Thyroid gland (tissue), 4 donors: ENCODE measurements at regions not wholly inside any gene's neighbourhood (a gene's known extent, or its start where the extent isn't known, plus 50 kb on each side); places are given as distances from the start of the nearest gene placed in this dataset.

Source experiments
- POLR2A ChIP-seq, 2 donors: fragments of 450-650 bp; IDR thresholded peaks; one replicate each; pipeline ENCODE4 v1.6.1; 2017; ENCODE audit warnings: antibody characterized with exemption in 2 of 2, mild to moderate bottlenecking in 2 of 2, moderate library complexity in 1 of 2
- TF ChIP-seq, protein P1 (sequence below), 6 experiments: fragments of 200-600 bp in 3 of 6; fragments of 450-650 bp in 3 of 6; sonication (generic) in 3 of 6; IDR thresholded peaks; one replicate each; pipeline ENCODE4 v1.5.1; 2016 to 2019; ENCODE audit warnings: antibody characterized with exemption in 6 of 6, mild to moderate bottlenecking in 2 of 6, inconsistent platforms in 1 of 6, moderate library complexity in 1 of 6

DNA sequence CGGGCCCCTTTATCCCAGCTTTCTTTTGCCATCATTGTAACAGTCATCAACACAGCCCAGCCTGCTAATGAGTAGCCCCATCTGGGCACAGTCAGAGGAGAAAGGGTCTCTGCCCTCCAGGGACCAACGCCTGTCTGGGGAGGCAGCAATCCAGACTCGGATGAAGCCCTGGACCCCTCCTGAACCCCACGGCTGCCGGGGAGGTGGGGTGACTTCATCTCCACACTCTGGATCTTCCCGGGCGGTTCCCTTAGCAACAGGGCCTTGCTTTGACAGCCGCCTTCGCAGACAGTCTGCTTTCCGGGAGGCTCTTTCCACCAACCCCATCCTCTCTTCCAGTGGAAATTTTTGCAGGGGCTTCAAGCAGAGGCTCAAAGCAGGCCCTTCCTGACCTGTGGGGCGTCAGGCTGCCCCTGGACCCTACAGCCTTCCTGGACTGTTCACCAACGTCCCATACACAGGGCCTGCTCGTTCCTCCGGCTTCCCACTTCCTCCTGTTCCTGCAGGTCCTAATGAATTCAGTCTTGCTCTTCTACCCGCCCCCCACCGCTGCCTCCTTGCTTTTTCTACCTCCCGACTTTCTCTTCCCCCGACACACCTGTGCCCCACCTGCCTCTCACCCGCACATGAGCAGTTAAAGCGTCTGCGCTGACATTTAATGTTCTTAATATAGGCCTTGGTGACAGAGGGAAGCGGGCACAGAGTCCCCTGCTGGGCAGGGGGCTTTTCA, 161.7 kb upstream of the MVB12B start:
- TF ChIP-seq, protein P1, sequence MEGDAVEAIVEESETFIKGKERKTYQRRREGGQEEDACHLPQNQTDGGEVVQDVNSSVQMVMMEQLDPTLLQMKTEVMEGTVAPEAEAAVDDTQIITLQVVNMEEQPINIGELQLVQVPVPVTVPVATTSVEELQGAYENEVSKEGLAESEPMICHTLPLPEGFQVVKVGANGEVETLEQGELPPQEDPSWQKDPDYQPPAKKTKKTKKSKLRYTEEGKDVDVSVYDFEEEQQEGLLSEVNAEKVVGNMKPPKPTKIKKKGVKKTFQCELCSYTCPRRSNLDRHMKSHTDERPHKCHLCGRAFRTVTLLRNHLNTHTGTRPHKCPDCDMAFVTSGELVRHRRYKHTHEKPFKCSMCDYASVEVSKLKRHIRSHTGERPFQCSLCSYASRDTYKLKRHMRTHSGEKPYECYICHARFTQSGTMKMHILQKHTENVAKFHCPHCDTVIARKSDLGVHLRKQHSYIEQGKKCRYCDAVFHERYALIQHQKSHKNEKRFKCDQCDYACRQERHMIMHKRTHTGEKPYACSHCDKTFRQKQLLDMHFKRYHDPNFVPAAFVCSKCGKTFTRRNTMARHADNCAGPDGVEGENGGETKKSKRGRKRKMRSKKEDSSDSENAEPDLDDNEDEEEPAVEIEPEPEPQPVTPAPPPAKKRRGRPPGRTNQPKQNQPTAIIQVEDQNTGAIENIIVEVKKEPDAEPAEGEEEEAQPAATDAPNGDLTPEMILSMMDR (IDR thresholded peaks at IDR 0.05) = no peak
- TF ChIP-seq POLR2A (IDR thresholded peaks at IDR 0.05) = no peak
